ENCODE measurements at regions not wholly inside any gene's neighbourhood (a gene's known extent, or its start where the extent isn't known, plus 50 kb on each side); places are given as distances from the start of the nearest gene placed in this dataset.
"Not testable (repeated sequence)": the region's sequence is repeated elsewhere in the genome, so short reads cannot be mapped to it uniquely, and the experiment has no call there.

DNA sequence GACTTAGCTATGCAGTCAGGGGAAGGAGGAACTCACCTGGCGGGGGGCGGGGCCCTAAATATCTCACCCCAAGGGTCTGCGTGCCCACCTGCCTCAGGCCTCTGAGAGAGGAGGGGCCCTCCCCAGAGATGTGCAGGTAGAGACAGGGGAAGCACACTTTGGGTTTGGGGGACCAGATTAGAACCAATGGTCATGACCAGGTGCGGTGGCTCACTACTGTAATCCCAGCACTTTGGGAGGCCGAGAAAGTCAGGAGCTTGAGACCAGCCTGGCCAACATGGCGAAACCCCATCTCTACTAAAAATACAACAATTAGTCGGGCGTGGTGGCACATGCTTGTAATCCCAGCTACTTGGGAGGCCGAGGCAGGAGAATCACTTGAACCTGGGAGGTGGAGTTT, 246.4 kb upstream of the TCERG1L start:
- TF ChIP-seq TP53 (CRISPR knock-in tag; IDR thresholded peaks at IDR 0.05), result not testable (repeated sequence)
- TF ChIP-seq, protein P1, sequence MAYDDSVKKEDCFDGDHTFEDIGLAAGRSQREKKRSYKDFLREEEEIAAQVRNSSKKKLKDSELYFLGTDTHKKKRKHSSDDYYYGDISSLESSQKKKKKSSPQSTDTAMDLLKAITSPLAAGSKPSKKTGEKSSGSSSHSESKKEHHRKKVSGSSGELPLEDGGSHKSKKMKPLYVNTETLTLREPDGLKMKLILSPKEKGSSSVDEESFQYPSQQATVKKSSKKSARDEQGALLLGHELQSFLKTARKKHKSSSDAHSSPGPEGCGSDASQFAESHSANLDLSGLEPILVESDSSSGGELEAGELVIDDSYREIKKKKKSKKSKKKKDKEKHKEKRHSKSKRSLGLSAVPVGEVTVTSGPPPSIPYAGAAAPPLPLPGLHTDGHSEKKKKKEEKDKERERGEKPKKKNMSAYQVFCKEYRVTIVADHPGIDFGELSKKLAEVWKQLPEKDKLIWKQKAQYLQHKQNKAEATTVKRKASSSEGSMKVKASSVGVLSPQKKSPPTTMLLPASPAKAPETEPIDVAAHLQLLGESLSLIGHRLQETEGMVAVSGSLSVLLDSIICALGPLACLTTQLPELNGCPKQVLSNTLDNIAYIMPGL (CRISPR knock-in tag; IDR thresholded peaks at IDR 0.05; ENCODE audit: borderline replicate concordance), result not testable (repeated sequence)
